K562 (cell line): ENCODE measurements at regions not wholly inside any gene's neighbourhood (a gene's known extent, or its start where the extent isn't known, plus 50 kb on each side); places are given as distances from the start of the nearest gene placed in this dataset.

Source experiments
- ATAC-seq: fragments of 200-7000 bp; cut with Tn5 transposase; 3 replicates; pipeline ENCODE4 v1.9.1; 2020; ENCODE audit warnings: moderate library complexity
- BruUV-seq: library from RNA; stranded (reverse); fragments of 400-500 nt; replicated peaks from 2 replicates; lab custom pipeline; 2021; lab: Mats Ljungman, UMichigan
- CTCF ChIA-PET: fragments of 300-600 bp; formaldehyde crosslinking; extraction: SDS; loops from one replicate; lab custom pipeline; 2021; ENCODE audit warnings: low intra/inter-chr PET ratio; lab: Yijun Ruan, JAX
- POLR2A ChIA-PET: fragments of 300-600, 350-650 bp; sonication (Branson Sonifier 250); formaldehyde crosslinking; extraction: SDS; loops from one replicate; lab custom pipeline; 2021; ENCODE audit warnings: antibody characterized with exemption, inconsistent platforms; lab: Yijun Ruan, JAX
- DNase-seq, 4 experiments: peaks; one replicate each; pipeline versions ENCODE4 v3.0.0 to v3.0.0-alpha.2; 2011 to 2018; ENCODE audit warnings: low spot score in 3 of 4, mixed read lengths in 3 of 4; ENCODE audit errors: extremely low read depth in 1 of 4
- FAIRE-seq: peaks from 2 replicates; lab custom pipeline; 2011; peaks lifted over from hg19 to GRCh38; lab: Jason Lieb, UNC
- H2AFZ ChIP-seq: 2 replicates; pipeline ENCODE4 v1.6.0; 2011; ENCODE audit warnings: low read depth, low read length, control low read depth, inconsistent platforms
- H3K27ac ChIP-seq: fragments of 200-600 bp; 3 replicates; pipeline ENCODE4 v1.8.0; 2011; ENCODE audit warnings: low read depth, mild to moderate bottlenecking, control low read depth, inconsistent platforms, low read length, moderate library complexity, mixed read lengths; ENCODE audit errors: extremely low read depth
- H3K27me3 ChIP-seq, 2 experiments: fragments of 300-600 bp in 1 of 2; 2 replicates in 1 of 2; 3 replicates in 1 of 2; pipeline versions ENCODE4 v1.6.0 to v1.8.0; 2011; ENCODE audit warnings: inconsistent platforms in 2 of 2, low read length in 2 of 2, mild to moderate bottlenecking in 1 of 2, mixed read lengths in 1 of 2, moderate library complexity in 1 of 2; ENCODE audit not compliant: control insufficient read depth in 2 of 2, insufficient read depth in 2 of 2
- H3K36me3 ChIP-seq: fragments of 300-600 bp; 3 replicates; pipeline ENCODE4 v1.8.0; 2011; ENCODE audit warnings: mild to moderate bottlenecking, low read length, inconsistent platforms; ENCODE audit not compliant: control insufficient read depth, insufficient read depth
- H3K4me1 ChIP-seq, 2 experiments: fragments of 200-600 bp in 1 of 2; replicated peaks in 1 of 2; 2 replicates in 1 of 2; 3 replicates in 1 of 2; pipeline versions ENCODE4 v1.5.1 to v1.8.0; 2011; ENCODE audit warnings: inconsistent platforms in 2 of 2, low read length in 2 of 2, mild to moderate bottlenecking in 1 of 2, mixed read lengths in 1 of 2, moderate library complexity in 1 of 2; ENCODE audit not compliant: control insufficient read depth in 2 of 2, insufficient read depth in 2 of 2
- H3K4me2 ChIP-seq: 2 replicates; pipeline ENCODE4 v1.6.1; 2011; ENCODE audit warnings: low read length, control low read depth, inconsistent platforms, mixed read lengths; ENCODE audit not compliant: insufficient read depth
- H3K4me3 ChIP-seq: fragments of 200-600 bp; sonication (generic), shearing (Covaris generic); 2 replicates; pipeline ENCODE4 v1.5.1; 2016; ENCODE audit warnings: control low read depth, inconsistent platforms
- H3K79me2 ChIP-seq: fragments of 200-600 bp; 3 replicates; pipeline ENCODE4 v1.8.0; 2011; ENCODE audit warnings: low read length, inconsistent platforms; ENCODE audit not compliant: control insufficient read depth, insufficient read depth
- H3K9ac ChIP-seq, 2 experiments: 2 replicates each; pipeline versions ENCODE4 v1.6.0 to v1.6.1; 2011; ENCODE audit warnings: low read depth in 2 of 2, low read length in 2 of 2, control low read depth in 1 of 2, inconsistent platforms in 1 of 2, mild to moderate bottlenecking in 1 of 2, mixed read lengths in 1 of 2; ENCODE audit not compliant: insufficient read depth in 1 of 2
- H3K9me1 ChIP-seq: one replicate; pipeline ENCODE4 v1.6.0; 2011; ENCODE audit warnings: inconsistent platforms, mild to moderate bottlenecking, low read length, moderate library complexity; ENCODE audit not compliant: control insufficient read depth, insufficient read depth
- H3K9me3 ChIP-seq: replicated peaks from 2 replicates; pipeline ENCODE4 v1.5.1; 2011; ENCODE audit warnings: low read depth, low read length, inconsistent platforms; ENCODE audit not compliant: control insufficient read depth, insufficient read depth
- H4K20me1 ChIP-seq: replicated peaks from 2 replicates; pipeline ENCODE4 v1.6.1; 2011; ENCODE audit warnings: low read length, inconsistent platforms, mixed read lengths; ENCODE audit not compliant: control insufficient read depth, insufficient read depth
- BCOR ChIP-seq: fragments of 450-650 bp; IDR thresholded peaks from 2 replicates; pipeline ENCODE4 v1.6.1; 2016
- CBX1 ChIP-seq: sonication (generic); IDR thresholded peaks from 2 replicates; pipeline ENCODE4 v1.6.1; 2016; ENCODE audit warnings: antibody characterized with exemption, low read depth, mild to moderate bottlenecking
- TAL1 ChIP-seq: fragments of 450-650 bp; IDR thresholded peaks from 2 replicates; pipeline ENCODE4 v1.6.1; 2016; ENCODE audit warnings: mild to moderate bottlenecking
- THAP7 ChIP-seq: fragments of 250-450 bp; sonication (Bioruptor Pico); IDR thresholded peaks from 2 replicates; pipeline ENCODE4 v1.5.0; 2021
- ZBTB26 ChIP-seq: fragments of 450-650 bp; formaldehyde crosslinking; IDR thresholded peaks from 2 replicates; pipeline ENCODE4 v1.4.0; 2022; ENCODE audit warnings: missing genetic modification characterization
- ZNF197 ChIP-seq: fragments of 200-800 bp; sonication (Bioruptor generic); IDR thresholded peaks from 2 replicates; pipeline ENCODE4 v1.6.1; 2016; ENCODE audit warnings: low read depth, missing genetic modification characterization, missing compliant biosample characterization
- WGBS: fragments of 100-300 bp; shearing (Covaris generic); methylation state at CpG from one replicate; pipeline ENCODE4 v1.1.6; 2016; ENCODE audit warnings: low coverage, mixed read lengths; ENCODE audit not compliant: insufficient coverage; ENCODE audit errors: missing lambda C conversion rate; 5-methylcytosine and 5-hydroxymethylcytosine counted together
- in situ Hi-C: fragments of 300-500 bp; cut with MboI; formaldehyde crosslinking; loops from 4 replicates; pipeline ENCODE4 v1.15.0; 2018; ENCODE audit warnings: inconsistent platforms, mixed read lengths
- intact Hi-C: fragments of 100-400 bp; cut with micrococcal nuclease; formaldehyde crosslinking; loops from 2 replicates; pipeline ENCODE4 v1.14.2; 2022

- Histone ChIP-seq H3K27me3 (peaks cover 0 to 4% of the 10 kb centered on the region in 2 experiments; a peak in 1 of 5 replicates), H3K9me3 (no peaks in the 10 kb centered on the region), H3K9ac (no peak overlapping the region), H3K4me3 (no peak overlapping the region), H3K27ac (no peak overlapping the region), H3K4me2 (no peak overlapping the region), H3K36me3 (no peaks in the 10 kb centered on the region), H3K9me1 (no peaks in the 10 kb centered on the region), H4K20me1 (no peaks in the 10 kb centered on the region), H3K79me2 (no peaks in the 10 kb centered on the region), H2AFZ (no peak overlapping the region), H3K4me1 (no peaks in the 10 kb centered on the region)
- DNase-seq, result no peak
- no peak for ATAC-seq
- TF ChIP-seq TAL1 (no peak), ZNF197 (CRISPR knock-in tag) (no peak)
- CTCF ChIA-PET, result no interaction called here
- BruUV-seq, result no TSS peak
- intact Hi-C loops, result no loop called here
- POLR2A ChIA-PET, result no interaction called here
- no peak for FAIRE-seq
- 3% methylated on average over 5 of the region's 5 CpGs for WGBS
- in situ Hi-C loops, result no loop called here
These were observed 278.8 kb downstream of the IRX2 start for GRCh38 chr5:2472670-2473069.

GRCh38 chr5:2471152-2471879 is 280.2 kb downstream of the IRX2 start:
- Histone ChIP-seq H2AFZ (no peak overlapping the region), H3K27ac (no peak overlapping the region), H3K36me3 (no peaks in the 10 kb centered on the region), H3K9me3 (no peaks in the 10 kb centered on the region), H3K27me3 (peaks cover under 1 to 13% of the 10 kb centered on the region in 2 experiments; a peak in 2 of 5 replicates), H3K79me2 (no peaks in the 10 kb centered on the region), H3K9ac (no peak overlapping the region), H3K9me1 (no peaks in the 10 kb centered on the region), H4K20me1 (no peaks in the 10 kb centered on the region), H3K4me1 (no peaks in the 10 kb centered on the region), H3K4me3 (no peak overlapping the region), H3K4me2 (no peak overlapping the region)
- no peak for TF ChIP-seq THAP7 (CRISPR knock-in tag)
- no peak for TF ChIP-seq ZNF197 (CRISPR knock-in tag)
- no peak for TF ChIP-seq BCOR
- no peak for TF ChIP-seq ZBTB26 (CRISPR knock-in tag)
- TF ChIP-seq CBX1, result no peak
- 2% methylated on average over 3 of the region's 3 CpGs for WGBS
- in situ Hi-C loops, result no loop called here
- ChIA-PET CTCF (no interaction called here), POLR2A (interaction anchor here (0.7 kb wide), 2 partner anchors 210 to 1331 kb away, joined by 3 read pairs; no protein-coding TSS in a partner anchor)
- DNase-seq (no peak), FAIRE-seq (no peak), ATAC-seq (no peak)
- BruUV-seq, result no TSS peak
- intact Hi-C loops, result no loop called here
